PC-3 (cell line): ENCODE measurements at regions not wholly inside any gene's neighbourhood (a gene's known extent, or its start where the extent isn't known, plus 50 kb on each side); places are given as distances from the start of the nearest gene placed in this dataset.

Source experiments
- ATAC-seq: fragments of 200-7000 bp; cut with Tn5 transposase; 2 replicates; pipeline ENCODE4 v1.9.1; 2020; ENCODE audit warnings: mild to moderate bottlenecking, moderate library complexity
- BruUV-seq: library from RNA; stranded (reverse); fragments of 400-500 nt; replicated peaks from 2 replicates; lab custom pipeline; 2021; lab: Mats Ljungman, UMichigan
- CTCF ChIA-PET: fragments of 300-600 bp; sonication (Branson Sonifier 250); formaldehyde crosslinking; loops from one replicate; lab custom pipeline; 2022; ENCODE audit warnings: antibody characterized with exemption; lab: Charles Lee
- POLR2A ChIA-PET: fragments of 300-600 bp; sonication (Branson Sonifier 250); formaldehyde crosslinking; loops from one replicate; lab custom pipeline; 2022; ENCODE audit warnings: antibody characterized with exemption; ENCODE audit not compliant: unreplicated experiment; lab: Charles Lee
- DNase-seq: peaks from one replicate; pipeline ENCODE4 v3.0.0-alpha.2; 2015
- H2AFZ ChIP-seq: fragments of 300-600 bp; sonication (generic); 2 replicates; pipeline ENCODE4 v1.6.0; 2016; ENCODE audit warnings: antibody characterized with exemption, low read length
- H3F3A ChIP-seq: fragments of 300-600 bp; sonication (generic); one replicate; pipeline ENCODE4 v1.6.0; 2017; ENCODE audit warnings: antibody characterized with exemption, low read length, control low read depth, mild to moderate bottlenecking; ENCODE audit not compliant: unreplicated experiment
- H3K27ac ChIP-seq: fragments of 300-600 bp; sonication (generic); 2 replicates; pipeline ENCODE4 v1.5.1; 2016; ENCODE audit warnings: mild to moderate bottlenecking, low read length
- H3K27me3 ChIP-seq: fragments of 300-600 bp; sonication (generic); 2 replicates; pipeline ENCODE4 v1.6.1; 2016; ENCODE audit warnings: low read length, mixed read lengths
- H3K36me3 ChIP-seq: fragments of 300-600 bp; sonication (generic); 2 replicates; pipeline ENCODE4 v1.6.1; 2016; ENCODE audit warnings: low read depth, mixed run types, low read length, mixed read lengths
- H3K4me1 ChIP-seq: fragments of 300-600 bp; sonication (generic); 2 replicates; pipeline ENCODE4 v1.5.1; 2016; ENCODE audit warnings: low read length; ENCODE audit not compliant: insufficient read depth
- H3K4me2 ChIP-seq: fragments of 300-600 bp; sonication (generic); 2 replicates; pipeline ENCODE4 v1.6.0; 2016; ENCODE audit warnings: low read length
- H3K4me3 ChIP-seq: fragments of 300-600 bp; sonication (generic); 2 replicates; pipeline ENCODE4 v1.5.1; 2016; ENCODE audit warnings: mild to moderate bottlenecking, low read length, mixed read lengths
- H3K79me2 ChIP-seq: fragments of 300-600 bp; sonication (generic); 2 replicates; pipeline ENCODE4 v1.6.1; 2017; ENCODE audit warnings: low read length, mixed read lengths
- H3K9ac ChIP-seq: fragments of 300-600 bp; sonication (generic); 2 replicates; pipeline ENCODE4 v1.6.0; 2016; ENCODE audit warnings: mild to moderate bottlenecking, low read length
- H3K9me2 ChIP-seq: fragments of 300-600 bp; sonication (generic); replicated peaks from 2 replicates; pipeline ENCODE4 v1.6.1; 2016; ENCODE audit warnings: mixed run types, low read length, mixed read lengths
- H3K9me3 ChIP-seq: fragments of 300-600 bp; sonication (generic); 2 replicates; pipeline ENCODE4 v1.6.1; 2016; ENCODE audit warnings: low read length, mixed read lengths
- H4K20me1 ChIP-seq: fragments of 300-600 bp; sonication (generic); 2 replicates; pipeline ENCODE4 v1.6.1; 2016; ENCODE audit warnings: low read length, mixed read lengths
- CTCF ChIP-seq: fragments of 300-600 bp; sonication (generic); conservative IDR thresholded peaks from 2 replicates; pipeline ENCODE4 v1.5.1; 2017; ENCODE audit warnings: antibody characterized with exemption, low read depth, mild to moderate bottlenecking, low read length
- EZH2 ChIP-seq: fragments of 300-600 bp; sonication (generic); IDR thresholded peaks from one replicate; pipeline ENCODE4 v1.6.1; 2017; ENCODE audit warnings: antibody characterized with exemption, mild to moderate bottlenecking, low read length; ENCODE audit not compliant: unreplicated experiment
- EZH2phosphoT487 ChIP-seq: fragments of 300-600 bp; sonication (generic); IDR thresholded peaks from 2 replicates; pipeline ENCODE4 v1.6.1; 2018; ENCODE audit warnings: mild to moderate bottlenecking, antibody characterized with exemption, low read length, borderline replicate concordance
- intact Hi-C: fragments of 100-400 bp; cut with micrococcal nuclease; formaldehyde crosslinking; loops from 2 replicates; pipeline ENCODE4 v1.9.0; 2023

- Histone ChIP-seq H3K4me1 (peaks cover 6% of the 10 kb centered on the region), H3K9me2 (no peaks in the 10 kb centered on the region), H3K27ac (no peak overlapping the region), H3K4me2 (no peak overlapping the region), H3K4me3 (no peak overlapping the region), H3K27me3 (no peaks in the 10 kb centered on the region), H3K79me2 (no peaks in the 10 kb centered on the region), H3K36me3 (no peaks in the 10 kb centered on the region), H3K9ac (no peak overlapping the region), H3F3A (no peaks in the 10 kb centered on the region), H3K9me3 (no peaks in the 10 kb centered on the region), H2AFZ (no peak overlapping the region), H4K20me1 (no peaks in the 10 kb centered on the region)
- DNase-seq (no peak), ATAC-seq (no peak)
- ChIA-PET CTCF (no interaction called here), POLR2A (no interaction called here)
- intact Hi-C loops = no loop called here
- BruUV-seq = no TSS peak
- no peak for TF ChIP-seq EZH2phosphoT487
- no peak for TF ChIP-seq CTCF
- no peak for TF ChIP-seq EZH2
These were observed 109.6 kb downstream of the ELAPOR2 start for GRCh38 chr7:86949779-86950260.

DNA sequence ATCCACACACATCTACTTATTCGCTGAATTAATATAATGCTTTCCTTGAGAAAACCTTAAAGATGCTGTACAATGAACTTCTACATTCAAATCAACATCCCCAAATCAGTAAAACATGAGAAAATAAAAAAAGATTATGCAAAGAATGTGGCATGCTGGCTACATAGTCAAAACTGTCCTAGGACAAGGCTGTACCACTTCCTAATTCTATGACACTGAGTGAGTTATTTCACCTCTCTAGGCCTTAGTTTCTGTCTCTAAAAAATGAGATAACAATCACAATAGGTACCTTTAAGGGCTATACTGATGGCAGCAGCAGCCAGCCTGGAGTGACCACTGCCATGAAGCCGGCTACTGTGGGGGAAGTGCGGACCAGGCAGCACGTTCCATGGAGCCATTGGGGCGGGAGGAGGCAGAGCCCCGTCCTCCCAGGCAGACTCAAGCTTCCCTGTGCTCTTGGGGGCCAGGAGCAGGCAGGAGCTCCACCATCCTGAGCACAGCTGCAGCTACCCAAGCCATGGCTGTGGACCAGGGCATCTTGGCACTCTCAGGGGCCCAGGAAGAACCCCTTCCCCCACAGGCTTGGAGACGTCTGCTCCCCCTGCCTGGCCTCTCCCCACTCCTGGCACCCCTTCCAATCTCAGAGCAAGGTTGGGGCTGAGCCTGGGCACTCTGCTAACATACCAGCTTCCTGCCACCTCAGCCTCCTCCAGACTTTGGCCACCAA lies 110.2 kb downstream of the ELAPOR2 start:
- DNase-seq = no peak
- Histone ChIP-seq H3K27me3 (no peaks in the 10 kb centered on the region), H3K9ac (no peak overlapping the region), H3K4me3 (no peak overlapping the region), H3K36me3 (no peaks in the 10 kb centered on the region), H3K4me1 (peaks cover 6% of the 10 kb centered on the region), H3F3A (no peaks in the 10 kb centered on the region), H3K9me3 (no peaks in the 10 kb centered on the region), H3K27ac (no peak overlapping the region), H3K4me2 (no peak overlapping the region), H3K9me2 (no peaks in the 10 kb centered on the region), H2AFZ (no peak overlapping the region), H3K79me2 (no peaks in the 10 kb centered on the region), H4K20me1 (no peaks in the 10 kb centered on the region)
- TF ChIP-seq EZH2 = no peak
- intact Hi-C loops = no loop called here
- no TSS peak for BruUV-seq
- ChIA-PET POLR2A (no interaction called here), CTCF (no interaction called here)
- no peak for ATAC-seq

DNA sequence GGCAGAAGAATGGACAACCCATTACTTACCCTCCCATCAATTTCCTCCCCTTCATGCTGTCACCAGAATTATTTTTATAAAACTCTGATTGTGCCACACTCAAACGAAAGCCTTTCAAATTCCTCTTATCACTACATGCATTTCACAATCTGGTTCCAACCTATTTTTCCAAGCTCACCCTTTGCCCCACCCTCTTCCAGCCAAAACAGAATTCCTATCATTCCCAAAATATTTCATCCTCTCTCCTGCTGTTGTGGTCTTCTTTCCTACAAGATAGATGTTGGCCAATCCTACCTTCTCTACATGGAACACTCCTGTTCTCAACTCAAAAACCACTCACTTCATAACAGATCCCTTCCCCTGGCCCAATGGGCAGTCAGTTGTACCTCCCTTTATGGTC lies 111.5 kb downstream of the ELAPOR2 start:
- POLR2A ChIA-PET = no interaction called here
- no peak overlapping the region for H3K4me2 ChIP-seq
- intact Hi-C loops = no loop called here

More for the DNA sequence above, 111.5 kb downstream of the ELAPOR2 start:
- DNase-seq (no peak), ATAC-seq (no peak)
- H3K36me3 ChIP-seq = no peaks in the 10 kb centered on the region
- H3K4me3 ChIP-seq = no peak overlapping the region
- CTCF ChIA-PET = no interaction called here
- no peak for TF ChIP-seq CTCF
- TF ChIP-seq EZH2 = no peak
- TF ChIP-seq EZH2phosphoT487 = no peak
- no peak overlapping the region for H3K9ac ChIP-seq
- peaks cover 6% of the 10 kb centered on the region for H3K4me1 ChIP-seq
- H3K79me2 ChIP-seq = no peaks in the 10 kb centered on the region
- H3K27me3 ChIP-seq = no peaks in the 10 kb centered on the region
- H2AFZ ChIP-seq = no peak overlapping the region
- H4K20me1 ChIP-seq = no peaks in the 10 kb centered on the region
- H3K9me3 ChIP-seq = no peaks in the 10 kb centered on the region
- no peaks in the 10 kb centered on the region for H3K9me2 ChIP-seq
- no peaks in the 10 kb centered on the region for H3F3A ChIP-seq
- no peak overlapping the region for H3K27ac ChIP-seq
- no TSS peak for BruUV-seq
